ENCODE measurements at regions not wholly inside any gene's neighbourhood (a gene's known extent, or its start where the extent isn't known, plus 50 kb on each side); places are given as distances from the start of the nearest gene placed in this dataset.

DNA sequence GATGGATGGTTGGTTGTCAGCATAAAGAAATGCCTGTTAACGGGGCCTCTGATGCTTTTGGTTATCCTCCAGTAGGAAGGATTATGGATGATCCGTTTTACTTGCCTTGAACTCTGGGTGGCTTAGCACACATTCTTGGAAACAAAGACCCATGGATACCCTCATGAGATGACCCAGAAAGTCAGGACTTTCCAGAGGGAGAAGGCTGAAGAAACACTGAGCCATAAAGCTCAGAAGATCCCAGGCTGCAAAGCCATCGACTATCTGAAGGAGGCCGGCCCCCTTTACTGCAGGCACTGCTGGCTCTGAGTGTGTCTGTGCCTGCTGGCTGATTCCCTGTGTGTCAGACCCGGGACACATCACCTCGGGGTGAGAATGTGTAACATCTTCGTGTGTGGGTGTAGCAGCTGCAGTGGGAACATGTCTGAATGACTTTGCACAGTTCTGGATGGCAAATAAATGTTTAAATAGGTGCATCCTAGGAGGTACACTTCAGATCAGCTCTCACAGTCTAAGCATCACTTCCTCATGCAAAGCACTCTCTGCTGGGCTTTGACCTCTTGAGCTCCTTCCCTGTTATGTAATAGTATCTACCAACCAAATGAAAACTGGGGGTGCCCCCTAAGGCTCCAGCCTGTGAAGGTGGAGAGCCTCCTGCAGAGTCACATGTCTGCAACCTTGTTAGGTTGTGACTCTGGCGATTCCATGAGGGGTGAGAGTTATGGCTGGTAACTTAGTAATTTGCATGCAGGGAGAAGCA is 1084.9 kb downstream of the TBC1D22A start:
- peaks cover 42% of the 10 kb centered on the region for H3K9me3 ChIP-seq (ENCODE audit: control insufficient read depth, insufficient read depth, low read length)
- ATAC-seq (ENCODE audit: low read depth) (no peak), DNase-seq (no peak)
- H2AK9ac ChIP-seq (replicated peaks; ENCODE audit: low read depth, low read length, poor library complexity): no peak overlapping the region
- no peaks in the 10 kb centered on the region for H3K36me3 ChIP-seq (ENCODE audit: control insufficient read depth, insufficient read depth, low read length)
- H2AK5ac ChIP-seq (ENCODE audit: low read depth, low read length): no peak overlapping the region
- no peak overlapping the region for H2BK120ac ChIP-seq (ENCODE audit: low read depth, low read length)
- H2BK20ac ChIP-seq (ENCODE audit: low read depth, low read length): no peak overlapping the region
- no peak overlapping the region for H3K9ac ChIP-seq (ENCODE audit: low read depth, low read length)
- H4K20me1 ChIP-seq (ENCODE audit: insufficient read depth, low read length): no peaks in the 10 kb centered on the region
- no peaks in the 10 kb centered on the region for H3K9me1 ChIP-seq (ENCODE audit: insufficient read depth, low read length)
- no peak overlapping the region for H3K23ac ChIP-seq (ENCODE audit: low read depth, low read length)
- no peak overlapping the region for H3K4me2 ChIP-seq (ENCODE audit: low read depth, low read length)
- in situ Hi-C loops (cut with MboI; ENCODE audit: low sequenced_read_pairs) (no loop called here), dilution Hi-C loops (cut with HindIII; ENCODE audit: low sequenced_read_pairs, unreplicated experiment) (no loop called here), intact Hi-C loops (cut with micrococcal nuclease) (no loop called here)
- BruUV-seq (replicated peaks): no TSS peak
- no peak overlapping the region for H2BK5ac ChIP-seq (ENCODE audit: low read depth, low read length, poor library complexity, severe bottlenecking)
- ChIA-PET POLR2A (ENCODE audit: unreplicated experiment) (no interaction called here), CTCF (no interaction called here)
- TF ChIP-seq CEBPB (IDR thresholded peaks at IDR 0.05; ENCODE audit: low read depth, low read length) (no peak), FOS (IDR thresholded peaks at IDR 0.05; ENCODE audit: low read depth, low read length) (no peak), SMC3 (IDR thresholded peaks at IDR 0.05; ENCODE audit: low read depth, low read length) (no peak), ELK1 (IDR thresholded peaks at IDR 0.05; ENCODE audit: borderline replicate concordance, low read depth, low read length) (no peak), MXI1 (IDR thresholded peaks at IDR 0.05; ENCODE audit: borderline replicate concordance, low read depth, low read length) (no peak), CHD1 (IDR thresholded peaks at IDR 0.05; ENCODE audit: low read depth, low read length) (no peak), MAFK (IDR thresholded peaks at IDR 0.05; ENCODE audit: low read depth, low read length) (no peak), RCOR1 (IDR thresholded peaks at IDR 0.05; ENCODE audit: insufficient replicate concordance, low read length) (no peak), RFX5 (IDR thresholded peaks at IDR 0.05; ENCODE audit: low read depth, low read length) (no peak), CTCF (conservative IDR thresholded peaks at IDR 0.05; ENCODE audit: low read depth, low read length) (no peak), POLR2A (IDR thresholded peaks at IDR 0.05; ENCODE audit: low read depth, low read length) (no peak), RAD21 (IDR thresholded peaks at IDR 0.05; ENCODE audit: low read length) (no peak), MAZ (IDR thresholded peaks at IDR 0.05; ENCODE audit: borderline replicate concordance, low read depth, low read length) (no peak), NFE2L2 (IDR thresholded peaks at IDR 0.05; ENCODE audit: low read depth, low read length) (no peak), BHLHE40 (IDR thresholded peaks at IDR 0.05; ENCODE audit: low read depth, low read length) (no peak)
- TF ChIP-seq, protein P1, sequence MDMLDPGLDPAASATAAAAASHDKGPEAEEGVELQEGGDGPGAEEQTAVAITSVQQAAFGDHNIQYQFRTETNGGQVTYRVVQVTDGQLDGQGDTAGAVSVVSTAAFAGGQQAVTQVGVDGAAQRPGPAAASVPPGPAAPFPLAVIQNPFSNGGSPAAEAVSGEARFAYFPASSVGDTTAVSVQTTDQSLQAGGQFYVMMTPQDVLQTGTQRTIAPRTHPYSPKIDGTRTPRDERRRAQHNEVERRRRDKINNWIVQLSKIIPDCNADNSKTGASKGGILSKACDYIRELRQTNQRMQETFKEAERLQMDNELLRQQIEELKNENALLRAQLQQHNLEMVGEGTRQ (IDR thresholded peaks at IDR 0.05; ENCODE audit: low read depth, low read length): no peak
- WGBS, 2 experiments (ENCODE audit: extremely low coverage in 2 of 2, insufficient read length in 1 of 2): 50% methylated on average over 1 of the region's 8 CpGs; no CpG with 5 or more reads in 1 of the 2 experiments
- no peak overlapping the region for H3K4ac ChIP-seq (ENCODE audit: low read depth, low read length)
- H4K91ac ChIP-seq (ENCODE audit: insufficient read depth, low read depth, low read length): no peak overlapping the region
- no peak overlapping the region for H3K14ac ChIP-seq (replicated peaks; ENCODE audit: low read depth, low read length)
- no peak overlapping the region for H2AFZ ChIP-seq (replicated peaks; ENCODE audit: low read length, poor library complexity)
- H3K27me3 ChIP-seq (ENCODE audit: control insufficient read depth, insufficient read depth, low read length): no peaks in the 10 kb centered on the region
- no peaks in the 10 kb centered on the region for H3K4me1 ChIP-seq (ENCODE audit: control insufficient read depth, insufficient read depth, low read length)
- H4K8ac ChIP-seq (ENCODE audit: low read depth in 2 of 2, low read length in 2 of 2): no peak overlapping the region
- H4K5ac ChIP-seq (ENCODE audit: low read depth, low read length): no peak overlapping the region
- no peak overlapping the region for H3K27ac ChIP-seq (ENCODE audit: insufficient read depth, low read length)
- H3K4me3 ChIP-seq (ENCODE audit: insufficient read depth, low read depth, low read length): no peak overlapping the region
- H3K79me1 ChIP-seq (ENCODE audit: low read depth in 1 of 2, low read length in 2 of 2): no peaks in the 10 kb centered on the region
- no peak overlapping the region for H3K56ac ChIP-seq (ENCODE audit: extremely low read depth, insufficient read depth, low read length)
- no peak overlapping the region for H3K18ac ChIP-seq (ENCODE audit: low read depth, low read length)
- H2BK15ac ChIP-seq (ENCODE audit: low read depth, low read length): no peak overlapping the region

Measured in IMR-90 (cell line).